Right atrium auricular region (tissue), 2 donors: ENCODE measurements at regions not wholly inside any gene's neighbourhood (a gene's known extent, or its start where the extent isn't known, plus 50 kb on each side); places are given as distances from the start of the nearest gene placed in this dataset.

Experiments used
- DNase-seq: peaks from one replicate; pipeline ENCODE4 v3.0.0-alpha.2; 2019; ENCODE audit warnings: low spot score
- H3K27ac ChIP-seq, 2 donors: fragments of 200-600 bp; sonication (generic); 1 replicate in 1 of 2; 2 replicates in 1 of 2; pipeline ENCODE4 v1.5.1; 2016 to 2019
- H3K27me3 ChIP-seq, 2 donors: fragments of 200-600 bp; sonication (generic); one replicate each; pipeline versions ENCODE4 v1.5.1 to v1.6.0; 2017 to 2019
- H3K36me3 ChIP-seq: fragments of 200-600 bp; sonication (generic); one replicate; pipeline ENCODE4 v1.5.1; 2016
- H3K4me1 ChIP-seq, 2 donors: fragments of 200-600 bp; sonication (generic); one replicate each; pipeline versions ENCODE4 v1.5.1 to v1.6.0; 2017 to 2019
- H3K4me3 ChIP-seq, 2 donors: fragments of 200-600 bp; sonication (generic); 1 replicate in 1 of 2; 2 replicates in 1 of 2; pipeline ENCODE4 v1.5.1; 2017 to 2019; ENCODE audit warnings: mild to moderate bottlenecking in 1 of 2, moderate library complexity in 1 of 2
- H3K9me3 ChIP-seq, 2 donors: fragments of 200-600 bp; sonication (generic); one replicate each; pipeline ENCODE4 v1.5.1; 2019
- TF ChIP-seq, protein P1 (sequence below), 2 donors: fragments of 200-600 bp; sonication (generic); IDR thresholded peaks; one replicate each; pipeline ENCODE4 v1.5.1; 2019; ENCODE audit warnings: antibody characterized with exemption in 2 of 2

GRCh38 chr19:27765912-27766725 lies 1446.8 kb downstream of the UQCRFS1 start:
- DNase-seq: peak; percentile 18
- no peaks in the 10 kb centered on the region for H3K4me1 ChIP-seq
- no peaks in the 10 kb centered on the region for H3K27me3 ChIP-seq
- H3K9me3 ChIP-seq: no peaks in the 10 kb centered on the region
- H3K36me3 ChIP-seq: no peaks in the 10 kb centered on the region
- H3K27ac ChIP-seq: no peak overlapping the region
- TF ChIP-seq, protein P1, sequence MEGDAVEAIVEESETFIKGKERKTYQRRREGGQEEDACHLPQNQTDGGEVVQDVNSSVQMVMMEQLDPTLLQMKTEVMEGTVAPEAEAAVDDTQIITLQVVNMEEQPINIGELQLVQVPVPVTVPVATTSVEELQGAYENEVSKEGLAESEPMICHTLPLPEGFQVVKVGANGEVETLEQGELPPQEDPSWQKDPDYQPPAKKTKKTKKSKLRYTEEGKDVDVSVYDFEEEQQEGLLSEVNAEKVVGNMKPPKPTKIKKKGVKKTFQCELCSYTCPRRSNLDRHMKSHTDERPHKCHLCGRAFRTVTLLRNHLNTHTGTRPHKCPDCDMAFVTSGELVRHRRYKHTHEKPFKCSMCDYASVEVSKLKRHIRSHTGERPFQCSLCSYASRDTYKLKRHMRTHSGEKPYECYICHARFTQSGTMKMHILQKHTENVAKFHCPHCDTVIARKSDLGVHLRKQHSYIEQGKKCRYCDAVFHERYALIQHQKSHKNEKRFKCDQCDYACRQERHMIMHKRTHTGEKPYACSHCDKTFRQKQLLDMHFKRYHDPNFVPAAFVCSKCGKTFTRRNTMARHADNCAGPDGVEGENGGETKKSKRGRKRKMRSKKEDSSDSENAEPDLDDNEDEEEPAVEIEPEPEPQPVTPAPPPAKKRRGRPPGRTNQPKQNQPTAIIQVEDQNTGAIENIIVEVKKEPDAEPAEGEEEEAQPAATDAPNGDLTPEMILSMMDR (IDR thresholded peaks at IDR 0.05): no peak
- no peak overlapping the region for H3K4me3 ChIP-seq

GRCh38 chr19:27765397-27765796 lies 1447.6 kb downstream of the UQCRFS1 start:
- H3K27me3 ChIP-seq: no peaks in the 10 kb centered on the region
- peak; percentile 16 for DNase-seq
- TF ChIP-seq, protein P1 (IDR thresholded peaks at IDR 0.05): no peak

DNA sequence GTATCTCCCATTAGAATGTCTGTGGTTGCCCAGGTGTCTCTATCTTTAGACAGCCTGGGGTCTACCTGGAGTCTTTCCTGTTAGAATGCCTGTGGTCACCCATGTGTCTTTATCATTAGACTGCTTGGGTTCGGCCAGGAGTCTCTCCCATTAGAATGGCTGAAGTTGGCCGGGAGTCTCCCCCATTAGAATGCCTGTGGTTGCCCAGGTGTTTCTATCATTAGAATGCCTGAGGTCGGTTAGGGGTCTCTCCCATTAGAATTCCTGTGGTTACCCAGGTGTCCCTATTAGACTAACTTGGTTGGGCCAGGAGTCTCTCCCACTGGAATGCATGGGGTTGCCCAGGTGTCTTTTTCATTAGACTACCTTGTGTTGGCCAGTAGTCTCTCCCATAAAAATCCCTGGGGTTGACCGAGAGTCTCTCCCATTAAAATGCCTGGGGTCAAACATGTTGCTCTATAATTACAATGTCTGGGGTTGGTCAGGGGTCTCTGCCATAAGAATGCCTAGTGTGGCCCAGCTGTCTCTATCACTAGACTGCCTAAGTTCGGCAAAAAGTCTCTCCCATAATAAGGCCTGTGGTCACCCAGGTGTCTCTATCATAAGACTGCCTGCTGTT lies 1448.7 kb downstream of the UQCRFS1 start:
- Histone ChIP-seq H3K27me3 (no peaks in the 10 kb centered on the region), H3K36me3 (no peaks in the 10 kb centered on the region), H3K9me3 (no peaks in the 10 kb centered on the region), H3K27ac (no peak overlapping the region), H3K4me1 (peaks cover 0 to 6% of the 10 kb centered on the region in 2 donors), H3K4me3 (no peak overlapping the region)
- TF ChIP-seq, protein P1 (IDR thresholded peaks at IDR 0.05): no peak
- no peak for DNase-seq

More at GRCh38 chr19:27765397-27765796, 1447.6 kb downstream of the UQCRFS1 start:
- no peak overlapping the region for H3K4me3 ChIP-seq
- no peaks in the 10 kb centered on the region for H3K9me3 ChIP-seq
- no peaks in the 10 kb centered on the region for H3K36me3 ChIP-seq
- H3K27ac ChIP-seq: no peak overlapping the region
- H3K4me1 ChIP-seq: no peaks in the 10 kb centered on the region

DNA sequence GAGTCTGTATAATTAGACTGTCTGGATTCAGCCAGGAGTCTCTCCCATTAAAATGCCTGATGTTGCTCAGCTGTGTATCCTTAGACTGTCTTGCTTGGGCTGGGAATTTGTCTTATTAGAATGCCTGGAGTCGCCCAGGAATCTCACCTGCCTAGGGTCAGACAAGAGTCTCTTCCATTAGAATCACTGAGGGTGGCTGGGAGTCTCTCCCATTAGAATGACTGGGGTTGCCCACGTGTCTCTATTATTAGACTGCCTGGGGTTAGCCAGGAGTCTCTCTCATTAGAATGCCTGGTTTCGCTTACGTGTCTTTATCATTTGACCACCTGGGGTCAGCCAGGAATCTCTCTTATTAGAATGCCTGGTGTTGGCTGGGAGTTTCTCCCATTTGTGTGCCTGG lies 1450.0 kb downstream of the UQCRFS1 start:
- no peaks in the 10 kb centered on the region for H3K9me3 ChIP-seq
- H3K27me3 ChIP-seq: no peaks in the 10 kb centered on the region
- DNase-seq: no peak
- TF ChIP-seq, protein P1 (IDR thresholded peaks at IDR 0.05): no peak
- H3K4me3 ChIP-seq: no peak overlapping the region
- no peaks in the 10 kb centered on the region for H3K36me3 ChIP-seq
- peaks cover 0 to 16% of the 10 kb centered on the region in 2 donors for H3K4me1 ChIP-seq
- H3K27ac ChIP-seq: no peak overlapping the region

DNA sequence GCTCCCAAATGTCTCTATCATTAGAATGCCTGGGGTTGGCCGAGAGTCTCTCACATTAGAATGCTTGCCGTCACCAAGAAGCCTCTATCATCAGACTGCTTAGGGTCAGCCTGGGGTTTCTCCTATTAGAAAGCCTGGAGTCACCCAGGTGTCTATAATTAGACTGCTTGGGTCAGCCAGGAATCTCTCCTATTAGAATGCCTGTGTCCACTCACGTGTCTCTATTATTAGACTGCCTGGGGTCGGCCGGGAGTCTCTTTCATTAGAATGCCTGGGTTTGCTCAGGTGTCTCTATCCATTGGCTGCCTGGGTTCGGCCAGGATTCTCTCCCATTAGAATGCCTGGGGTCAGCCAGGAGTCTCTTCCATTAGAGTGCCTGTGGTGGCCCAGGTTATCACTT lies 1453.1 kb downstream of the UQCRFS1 start:
- H3K36me3 ChIP-seq: no peaks in the 10 kb centered on the region
- H3K27ac ChIP-seq: no peak overlapping the region
- H3K9me3 ChIP-seq: no peaks in the 10 kb centered on the region
- no peak overlapping the region for H3K4me3 ChIP-seq
- TF ChIP-seq, protein P1 (IDR thresholded peaks at IDR 0.05): no peak
- H3K27me3 ChIP-seq: no peaks in the 10 kb centered on the region
- DNase-seq: no peak
- H3K4me1 ChIP-seq: peaks cover 0 to 16% of the 10 kb centered on the region in 2 donors
